ENCODE measurements at regions not wholly inside any gene's neighbourhood (a gene's known extent, or its start where the extent isn't known, plus 50 kb on each side); places are given as distances from the start of the nearest gene placed in this dataset.

DNA sequence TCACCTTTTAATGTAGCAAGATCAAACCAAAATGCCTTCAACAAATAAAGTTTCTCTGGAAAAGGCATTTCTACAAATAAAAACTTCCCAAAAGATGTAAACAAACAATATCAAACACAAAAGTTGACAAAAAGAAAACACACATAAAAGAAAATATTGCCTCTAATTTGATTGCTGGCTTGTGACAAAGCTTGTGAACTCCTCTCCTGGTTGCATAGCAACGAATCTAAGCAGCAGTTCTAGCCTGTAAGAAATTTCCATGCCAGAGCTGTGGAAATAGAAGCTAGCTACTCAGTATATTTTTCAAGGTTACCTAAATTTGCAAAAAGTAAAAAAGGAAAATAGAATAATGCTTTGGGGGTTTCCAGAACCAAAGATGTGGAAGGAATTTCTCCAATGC is 173.9 kb upstream of the CDK1 start:
- TF ChIP-seq, protein P1, sequence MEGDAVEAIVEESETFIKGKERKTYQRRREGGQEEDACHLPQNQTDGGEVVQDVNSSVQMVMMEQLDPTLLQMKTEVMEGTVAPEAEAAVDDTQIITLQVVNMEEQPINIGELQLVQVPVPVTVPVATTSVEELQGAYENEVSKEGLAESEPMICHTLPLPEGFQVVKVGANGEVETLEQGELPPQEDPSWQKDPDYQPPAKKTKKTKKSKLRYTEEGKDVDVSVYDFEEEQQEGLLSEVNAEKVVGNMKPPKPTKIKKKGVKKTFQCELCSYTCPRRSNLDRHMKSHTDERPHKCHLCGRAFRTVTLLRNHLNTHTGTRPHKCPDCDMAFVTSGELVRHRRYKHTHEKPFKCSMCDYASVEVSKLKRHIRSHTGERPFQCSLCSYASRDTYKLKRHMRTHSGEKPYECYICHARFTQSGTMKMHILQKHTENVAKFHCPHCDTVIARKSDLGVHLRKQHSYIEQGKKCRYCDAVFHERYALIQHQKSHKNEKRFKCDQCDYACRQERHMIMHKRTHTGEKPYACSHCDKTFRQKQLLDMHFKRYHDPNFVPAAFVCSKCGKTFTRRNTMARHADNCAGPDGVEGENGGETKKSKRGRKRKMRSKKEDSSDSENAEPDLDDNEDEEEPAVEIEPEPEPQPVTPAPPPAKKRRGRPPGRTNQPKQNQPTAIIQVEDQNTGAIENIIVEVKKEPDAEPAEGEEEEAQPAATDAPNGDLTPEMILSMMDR (IDR thresholded peaks at IDR 0.05) = no peak
- no peak for TF ChIP-seq POLR2A (IDR thresholded peaks at IDR 0.05)
- TF ChIP-seq EP300 (IDR thresholded peaks at IDR 0.05) = no peak

All from ovary (tissue), 3 donors.